PC-3 (cell line): ENCODE measurements at regions not wholly inside any gene's neighbourhood (a gene's known extent, or its start where the extent isn't known, plus 50 kb on each side); places are given as distances from the start of the nearest gene placed in this dataset.

Experiments
- CTCF ChIP-seq: fragments of 300-600 bp; sonication (generic); conservative IDR thresholded peaks from 2 replicates; pipeline ENCODE4 v1.5.1; 2017; ENCODE audit warnings: antibody characterized with exemption, low read depth, mild to moderate bottlenecking, low read length
- EZH2phosphoT487 ChIP-seq: fragments of 300-600 bp; sonication (generic); IDR thresholded peaks from 2 replicates; pipeline ENCODE4 v1.6.1; 2018; ENCODE audit warnings: mild to moderate bottlenecking, antibody characterized with exemption, low read length, borderline replicate concordance

- TF ChIP-seq CTCF (no peak), EZH2phosphoT487 (no peak)
These were observed 142.8 kb downstream of the DACT1 start for GRCh38 chr14:58780605-58781004.
